GM12865 (cell line): ENCODE measurements at regions not wholly inside any gene's neighbourhood (a gene's known extent, or its start where the extent isn't known, plus 50 kb on each side); places are given as distances from the start of the nearest gene placed in this dataset.

Source experiments
- DNase-seq: peaks from one replicate; pipeline ENCODE4 v3.0.0; 2010; ENCODE audit warnings: low read depth
- H3K4me3 ChIP-seq: 2 replicates; pipeline ENCODE4 v1.5.1; 2011; ENCODE audit warnings: mild to moderate bottlenecking, low read depth, low read length, control low read depth
- CTCF ChIP-seq: IDR thresholded peaks from 2 replicates; pipeline ENCODE4 v1.5.1; 2011; ENCODE audit warnings: low read length, control low read depth, low read depth, inconsistent platforms; ENCODE audit not compliant: insufficient read depth; ENCODE audit errors: missing control alignments

DNA sequence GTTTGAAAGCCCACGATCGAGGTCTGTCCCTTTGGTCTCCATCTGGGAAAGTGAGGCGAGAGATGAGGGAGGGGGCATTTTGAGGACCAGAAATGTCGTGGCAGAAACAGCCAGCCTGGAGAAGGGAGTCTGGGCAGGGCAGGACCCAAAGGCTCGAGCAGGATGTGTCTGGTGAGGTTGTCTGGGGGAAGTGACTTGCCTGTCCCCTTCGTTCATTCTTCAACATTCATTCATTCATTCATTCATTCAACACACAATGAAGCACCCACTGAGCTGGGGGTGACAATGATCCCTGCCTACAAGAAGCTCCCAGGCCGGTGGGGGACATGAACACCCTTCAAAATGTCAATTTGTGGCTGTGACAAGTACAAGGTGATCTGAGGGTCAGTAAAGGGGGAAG, 80.5 kb downstream of the CEBPB start:
- no peak overlapping the region for H3K4me3 ChIP-seq
- DNase-seq = no peak
- TF ChIP-seq CTCF = no peak

DNA sequence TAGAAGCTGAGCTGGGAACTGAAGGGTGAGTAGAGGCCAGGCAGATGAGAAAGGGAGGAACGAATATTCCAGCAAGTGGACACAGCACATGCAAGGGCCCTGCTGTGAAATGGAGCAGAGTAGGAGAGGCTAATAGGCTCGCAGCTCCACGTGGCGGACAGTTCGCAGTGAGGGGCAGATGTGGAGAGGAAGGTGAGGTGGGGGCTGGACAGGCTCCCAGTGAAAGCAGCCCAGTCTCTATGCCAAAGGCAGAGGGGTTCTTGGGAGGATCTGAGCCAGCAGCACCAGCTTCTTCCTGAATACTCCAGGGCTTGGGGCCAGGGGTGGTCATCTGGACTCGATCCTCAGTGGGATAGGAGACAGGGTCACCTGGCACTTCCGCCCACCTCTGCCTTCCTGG, 81.0 kb downstream of the CEBPB start:
- no peak for TF ChIP-seq CTCF
- no peak overlapping the region for H3K4me3 ChIP-seq
- no peak for DNase-seq

GRCh38 chr20:50272030-50272723, 81.5 kb downstream of the CEBPB start:
- no peak overlapping the region for H3K4me3 ChIP-seq
- no peak for DNase-seq
- no peak for TF ChIP-seq CTCF

DNA sequence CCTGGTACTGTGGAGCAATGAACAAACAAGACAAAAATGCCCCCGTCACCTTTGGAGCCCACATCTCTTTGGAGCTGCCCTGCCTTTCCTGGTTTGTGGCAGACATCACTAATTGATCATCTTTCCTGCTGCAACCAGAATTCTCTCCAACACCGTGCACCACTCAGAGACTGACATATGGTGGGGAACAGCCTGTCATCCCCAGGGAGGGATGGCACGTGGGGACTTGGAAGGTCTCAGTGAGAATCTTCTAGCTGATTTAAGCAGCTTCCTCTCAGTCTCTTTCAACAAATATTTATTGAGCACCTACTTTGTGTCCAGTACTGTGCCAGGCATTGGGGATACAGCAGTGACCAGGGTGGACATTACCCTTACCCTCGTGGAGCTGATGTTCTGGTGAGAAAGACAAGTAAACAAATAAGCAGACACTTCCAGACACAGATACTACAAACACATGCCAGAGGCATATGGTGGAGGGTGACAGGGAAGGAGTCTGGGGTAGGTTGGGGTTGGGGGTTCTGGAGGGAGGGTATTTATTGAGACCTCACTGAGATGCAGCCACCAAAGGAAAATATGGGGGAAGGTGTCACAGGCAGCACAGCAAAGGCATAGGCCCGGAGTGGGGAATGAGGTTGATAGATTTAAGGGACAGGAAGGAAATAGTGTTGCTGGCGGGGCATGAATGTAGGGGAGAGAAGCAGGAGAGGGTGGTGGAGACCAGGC, 82.3 kb downstream of the CEBPB start:
- H3K4me3 ChIP-seq = no peak overlapping the region
- no peak for DNase-seq
- no peak for TF ChIP-seq CTCF

DNA sequence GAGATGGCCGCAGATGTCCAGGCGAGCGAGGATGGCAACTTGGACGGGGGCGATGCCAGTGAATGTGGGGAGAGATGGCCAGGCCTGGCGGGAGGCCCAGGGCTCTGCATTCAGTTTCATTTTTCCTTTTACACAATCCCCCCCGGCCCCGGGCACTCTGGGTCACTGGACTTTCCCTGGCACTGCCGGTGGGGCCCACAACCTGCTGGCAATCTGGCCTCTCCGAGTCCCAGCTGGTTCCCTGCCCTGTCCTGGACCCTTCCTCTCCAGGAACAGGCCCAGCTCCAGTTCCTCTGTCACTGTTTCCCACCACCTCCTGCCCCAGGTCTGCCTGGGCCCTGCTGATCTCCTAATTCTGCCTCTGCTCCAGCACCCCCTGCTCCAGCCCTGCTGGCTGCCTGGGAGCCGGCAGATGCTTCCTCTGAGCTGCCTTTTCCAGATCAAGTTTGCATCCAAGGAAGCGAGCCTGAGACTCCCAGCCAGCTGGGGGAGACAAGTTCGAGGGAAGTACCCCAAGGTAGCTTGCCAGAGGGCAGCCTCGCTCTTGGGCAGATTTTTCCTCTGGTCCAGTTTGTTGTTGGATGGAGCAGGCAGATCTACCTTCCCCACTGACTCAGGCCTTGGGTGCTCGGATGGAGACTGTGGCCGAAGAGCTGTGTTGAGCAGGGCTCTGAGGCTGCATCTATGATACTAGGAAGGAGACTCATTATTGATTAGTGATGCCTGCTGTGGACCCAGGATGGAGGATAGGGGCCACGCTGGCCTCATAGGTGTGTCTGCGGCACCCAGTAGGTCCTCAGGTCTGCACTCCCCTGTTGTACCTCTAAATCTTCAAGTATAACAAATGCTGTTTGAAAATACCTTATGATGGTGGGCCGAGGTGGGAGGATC, 83.2 kb downstream of the CEBPB start:
- no peak for TF ChIP-seq CTCF
- no peak overlapping the region for H3K4me3 ChIP-seq
- no peak for DNase-seq

DNA sequence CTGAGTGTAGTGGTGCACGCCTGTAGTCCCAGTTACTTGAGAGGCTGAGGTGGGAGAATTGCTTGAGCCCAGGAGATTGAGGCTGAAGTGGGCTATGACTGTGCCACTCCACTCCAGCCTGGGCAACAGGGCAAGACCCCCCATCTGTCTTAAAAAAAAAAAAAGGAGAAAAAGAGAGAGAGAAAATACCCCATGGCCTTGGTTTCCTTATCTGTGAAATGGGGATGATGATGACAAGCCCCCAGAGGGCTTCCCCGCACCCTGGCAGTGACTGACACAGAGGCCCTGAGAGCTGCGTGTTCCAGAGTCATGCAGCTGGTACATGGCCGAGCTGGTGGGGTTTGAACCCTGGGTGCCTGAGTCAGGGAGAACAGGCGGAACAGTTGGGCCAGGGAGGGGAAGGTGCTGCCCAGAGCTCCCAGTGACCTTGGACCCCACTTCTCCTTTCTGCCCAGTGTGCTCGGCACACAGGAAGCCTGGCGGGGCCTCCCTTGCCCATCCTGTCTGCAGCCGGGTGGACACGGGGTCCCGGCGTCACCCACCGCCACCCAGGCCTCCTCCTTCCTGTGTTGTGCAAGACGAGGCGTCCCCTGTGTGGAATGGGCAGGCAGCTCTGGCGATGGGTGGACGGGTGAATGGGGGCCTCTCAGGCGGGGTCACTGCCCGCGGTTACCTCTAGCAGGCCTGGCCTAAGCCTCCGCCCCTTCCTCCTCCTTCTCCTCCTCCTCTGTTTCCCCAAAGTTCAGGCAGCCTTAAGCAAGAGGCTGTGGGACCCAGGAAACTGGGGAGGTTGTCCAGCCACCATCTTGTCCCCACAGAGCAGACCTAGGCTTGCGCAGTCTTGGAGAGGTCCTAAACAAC, 84.2 kb downstream of the CEBPB start:
- no peak for DNase-seq
- TF ChIP-seq CTCF = no peak
- no peak overlapping the region for H3K4me3 ChIP-seq
